Hematopoietic multipotent progenitor cell treated with erythropoietin and hydrocortisone succinate and interleukin-3 and kit ligand, for 17 days (in vitro differentiated cells): ENCODE measurements at regions not wholly inside any gene's neighbourhood (a gene's known extent, or its start where the extent isn't known, plus 50 kb on each side); places are given as distances from the start of the nearest gene placed in this dataset.
A peak's percentile ranks its signal among the peaks of the same experiment; 100 is the strongest.

Experiments used
- DNase-seq: peaks from one replicate; pipeline ENCODE4 v3.0.0-alpha.2; 2015; ENCODE audit warnings: low spot score

DNA sequence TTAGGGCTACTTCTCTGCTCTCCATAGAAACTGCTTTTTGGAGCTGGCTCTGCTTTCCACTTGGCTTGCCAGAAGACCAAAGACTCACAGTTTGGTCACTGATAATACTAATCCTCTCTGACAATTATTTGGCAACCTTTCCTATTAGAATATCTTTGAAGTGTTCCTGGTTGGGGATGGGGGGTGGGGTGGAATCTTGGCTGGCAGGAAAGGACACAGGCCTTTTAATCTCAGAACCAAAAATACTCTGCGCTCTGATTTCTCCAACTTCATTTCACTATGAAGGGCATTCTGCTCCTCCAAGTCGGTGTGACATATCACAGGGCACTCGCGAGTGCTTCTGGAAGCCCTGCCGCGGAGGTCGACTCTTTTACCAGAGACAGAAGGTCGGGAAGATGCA is 1329.0 kb upstream of the WWC1 start:
- DNase-seq = no peak

DNA sequence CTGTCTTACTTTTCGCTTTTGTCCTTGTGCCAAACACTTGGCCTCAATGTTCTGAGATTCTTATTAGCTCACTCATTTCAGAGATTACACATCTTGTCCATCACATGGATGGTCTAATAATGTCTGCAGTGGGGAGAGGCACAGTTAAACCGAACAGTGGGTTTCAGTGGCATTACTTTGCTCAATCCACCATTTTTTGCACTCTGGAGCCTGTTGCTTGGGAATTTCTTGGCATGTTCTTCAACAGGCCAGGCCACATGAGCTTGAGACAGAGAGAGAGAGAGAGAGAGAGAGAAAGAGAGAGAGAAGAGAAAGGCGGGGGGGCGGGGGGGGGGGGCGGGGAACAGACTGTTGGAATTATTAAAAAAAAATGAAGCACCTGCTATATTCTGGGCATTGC is 1327.8 kb upstream of the WWC1 start:
- no peak for DNase-seq

DNA sequence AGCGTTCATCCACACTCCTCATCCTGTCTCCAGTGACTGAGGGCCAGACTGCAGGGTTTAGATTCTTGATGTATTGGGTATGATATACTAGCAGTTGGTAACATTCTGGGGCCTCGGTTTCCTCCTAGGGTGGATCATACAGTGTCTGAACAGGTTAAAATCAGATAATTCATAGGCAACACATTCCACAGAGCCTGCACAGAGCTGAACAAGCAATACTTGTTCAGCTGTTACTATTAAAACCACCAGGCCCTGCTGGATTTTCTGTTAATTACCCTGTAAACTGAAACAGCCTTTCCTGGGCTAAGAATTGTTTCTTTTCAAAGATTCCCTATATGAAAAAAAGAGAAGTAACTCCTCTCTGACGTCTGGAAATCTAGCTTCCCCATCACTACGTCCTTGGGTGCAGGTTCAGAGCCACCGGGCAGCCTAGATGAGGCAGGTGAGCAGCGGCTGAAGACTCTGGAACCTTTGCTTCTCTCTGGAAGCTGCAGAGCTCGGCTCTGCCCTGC is 1313.5 kb upstream of the WWC1 start:
- no peak for DNase-seq

DNA sequence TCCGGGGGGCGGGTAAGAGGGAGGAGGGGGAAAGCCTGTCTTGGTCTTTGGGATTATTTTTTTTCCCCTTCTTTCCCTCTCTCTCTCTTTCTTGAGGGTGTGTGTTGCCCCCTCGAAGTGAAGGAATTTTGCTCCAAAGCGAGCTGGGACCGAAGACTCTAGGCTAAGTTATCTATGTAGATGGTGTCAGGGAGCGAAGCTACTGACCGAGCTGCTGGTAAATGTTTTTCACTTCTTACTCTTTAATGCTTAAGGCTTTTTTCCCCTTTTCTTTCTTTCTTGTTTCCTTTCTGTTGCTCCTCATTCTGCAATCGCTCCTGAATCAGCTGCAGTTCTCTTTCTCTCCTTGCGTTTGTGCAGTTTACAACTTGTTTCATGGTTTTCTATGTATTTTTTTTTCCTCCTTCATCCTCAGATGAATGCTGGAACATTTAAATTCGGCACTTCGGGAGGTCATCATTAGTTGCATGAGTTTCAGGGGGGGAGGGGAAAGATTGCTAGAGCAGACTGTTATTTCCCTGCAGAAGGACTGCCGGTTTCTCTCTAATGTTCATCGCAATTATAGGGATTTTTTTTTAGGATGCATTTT is 1312.0 kb upstream of the WWC1 start:
- no peak for DNase-seq

DNA sequence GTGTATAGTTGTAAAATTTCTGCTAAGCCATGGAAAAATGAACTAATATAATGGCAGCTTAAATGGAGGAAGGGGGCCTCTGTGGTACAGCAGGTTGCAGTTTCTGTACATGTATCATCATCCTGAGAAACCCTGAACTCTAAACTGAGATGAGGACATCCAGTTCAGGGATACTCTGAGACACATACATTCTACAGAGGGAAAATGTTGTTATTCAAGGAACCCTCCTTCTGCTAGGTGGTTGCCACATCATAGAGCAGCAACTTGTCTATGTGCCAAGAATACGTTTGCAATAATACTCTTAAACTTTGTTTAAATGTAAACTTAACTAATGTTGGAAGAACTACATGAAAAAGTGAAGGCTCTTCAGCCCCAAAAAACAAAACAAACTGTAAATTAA is 1310.8 kb upstream of the WWC1 start:
- no peak for DNase-seq

DNA sequence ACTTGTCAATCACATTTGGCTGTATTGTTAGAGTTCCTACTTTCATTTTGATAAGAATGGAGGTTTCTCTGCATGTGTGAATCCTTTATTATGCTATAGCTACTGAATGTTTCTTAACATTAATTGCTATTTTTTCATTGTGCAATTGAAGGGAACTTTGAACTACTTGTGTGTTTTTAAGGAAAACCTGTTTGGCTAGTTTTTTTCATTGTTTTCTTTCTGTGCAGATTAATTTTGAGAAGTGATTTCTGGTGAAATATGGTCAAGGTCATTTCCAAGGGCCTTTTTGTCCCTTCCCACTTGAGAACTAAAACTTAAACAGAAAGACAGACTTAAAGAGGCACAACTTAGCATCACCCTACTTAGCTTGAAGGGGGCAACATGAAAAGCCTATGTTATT is 1309.2 kb upstream of the WWC1 start:
- DNase-seq = no peak

DNA sequence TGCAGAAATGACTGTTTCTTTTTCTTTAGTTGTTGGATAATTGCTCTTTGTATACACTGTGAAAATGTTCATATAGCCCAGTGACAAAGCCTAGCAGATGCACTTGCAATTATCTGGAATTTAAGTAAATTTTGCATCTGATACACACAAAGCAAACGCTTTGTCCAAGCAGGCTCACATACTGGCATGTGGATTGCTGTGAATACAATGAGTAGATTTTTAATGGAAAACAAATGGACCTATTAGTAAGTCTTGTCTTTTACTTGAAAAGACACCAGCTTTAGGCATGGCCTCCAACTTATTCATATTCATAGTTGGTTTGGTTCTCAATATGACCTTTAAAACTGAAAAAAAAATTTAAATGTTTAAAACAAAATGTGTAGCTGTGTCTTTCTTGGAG is 1299.8 kb upstream of the WWC1 start:
- no peak for DNase-seq

DNA sequence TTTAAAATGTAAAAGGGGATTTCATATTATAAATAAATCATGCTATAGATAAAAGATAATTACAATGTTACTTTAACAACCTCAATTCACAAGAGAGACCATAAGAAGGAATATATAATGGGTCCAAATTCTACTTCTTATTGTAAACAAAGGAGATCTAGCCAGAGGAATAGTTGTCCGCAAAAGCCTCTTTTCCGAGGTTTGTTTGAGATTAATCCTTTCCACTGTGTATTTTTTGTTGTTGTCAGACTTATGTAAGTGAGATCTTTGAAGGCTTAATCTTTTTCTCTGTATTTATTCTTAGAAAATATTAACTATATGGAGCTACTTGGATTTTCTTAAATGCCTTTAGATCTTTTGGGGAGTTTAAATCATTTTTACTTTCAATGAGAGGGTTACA is 1299.3 kb upstream of the WWC1 start:
- DNase-seq = no peak

DNA sequence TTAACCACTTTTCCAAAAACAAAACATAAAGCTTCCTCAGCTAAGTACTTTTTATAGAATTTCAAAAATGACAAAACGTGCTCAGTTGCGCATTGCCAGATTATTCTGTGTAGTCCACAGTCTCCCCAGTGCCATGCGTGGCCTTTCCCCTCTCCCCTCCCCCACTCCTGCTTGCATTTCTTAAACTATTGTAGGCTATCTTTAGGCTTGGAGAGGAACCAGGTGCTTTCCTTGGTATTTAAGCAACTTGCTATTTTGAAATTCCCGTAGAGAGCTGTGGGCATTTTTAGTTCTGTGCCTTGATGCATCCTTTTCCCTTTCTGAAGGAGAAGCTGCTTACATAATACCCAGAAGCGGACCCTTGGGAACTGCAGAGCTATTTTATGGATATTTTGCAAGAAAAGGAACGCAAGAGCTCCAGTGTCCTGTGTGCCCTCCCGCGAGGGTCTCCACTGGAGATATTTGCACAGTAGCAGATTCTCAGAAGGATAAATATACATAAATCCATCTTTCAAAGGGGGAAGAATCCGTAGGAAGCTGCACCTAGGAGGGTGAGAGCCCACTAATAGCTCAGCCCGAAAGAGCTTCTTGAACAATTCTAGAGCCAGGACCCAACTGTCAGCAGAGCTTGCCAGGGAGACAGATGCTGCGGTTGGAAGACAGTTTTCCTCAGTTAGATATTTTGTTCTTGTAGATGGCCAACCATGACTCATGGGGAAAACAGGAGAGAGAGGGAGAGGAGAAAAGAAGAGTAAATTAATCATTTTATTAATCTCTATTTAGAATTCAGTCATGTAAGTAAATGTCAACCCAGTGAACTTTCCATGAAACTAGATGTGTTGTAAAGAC is 1298.3 kb upstream of the WWC1 start:
- DNase-seq = no peak

DNA sequence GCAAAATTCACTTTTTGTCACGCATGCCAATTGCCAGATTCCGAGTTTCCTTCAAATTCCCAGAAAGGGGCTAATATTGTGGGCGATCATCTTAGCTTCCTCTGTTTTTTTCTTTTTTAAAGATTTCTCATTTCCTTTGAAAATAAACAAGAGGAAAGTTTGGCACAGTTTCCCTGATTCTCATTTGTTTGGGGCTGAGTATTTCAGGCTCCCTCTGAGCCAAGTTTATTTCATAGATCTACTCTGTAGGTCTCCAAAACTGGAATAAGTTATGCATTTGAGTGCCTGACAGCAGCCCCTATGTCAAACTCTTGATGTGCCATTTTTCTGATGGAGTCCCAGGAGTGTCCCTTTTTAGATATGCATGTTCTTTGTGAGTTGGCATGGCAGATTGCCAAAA is 1297.2 kb upstream of the WWC1 start:
- no peak for DNase-seq

DNA sequence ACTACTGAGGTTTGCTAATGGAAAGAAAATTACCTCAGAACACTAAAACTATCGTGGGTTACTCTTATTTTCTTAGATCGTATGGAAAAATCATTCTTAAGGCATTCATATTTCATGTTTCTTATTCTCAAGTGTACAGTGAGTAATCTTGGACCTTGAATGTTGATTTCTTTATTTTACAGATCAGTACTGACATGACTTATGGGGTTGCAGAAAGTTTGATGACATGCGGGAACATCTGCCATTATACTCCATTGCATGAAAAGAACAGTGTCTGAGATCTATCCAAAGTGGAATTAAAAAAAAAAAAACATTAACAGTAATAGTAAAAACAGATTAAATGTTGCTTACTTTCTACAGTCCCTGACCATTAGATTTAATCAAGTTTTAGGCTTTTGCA is 1290.2 kb upstream of the WWC1 start:
- no peak for DNase-seq

DNA sequence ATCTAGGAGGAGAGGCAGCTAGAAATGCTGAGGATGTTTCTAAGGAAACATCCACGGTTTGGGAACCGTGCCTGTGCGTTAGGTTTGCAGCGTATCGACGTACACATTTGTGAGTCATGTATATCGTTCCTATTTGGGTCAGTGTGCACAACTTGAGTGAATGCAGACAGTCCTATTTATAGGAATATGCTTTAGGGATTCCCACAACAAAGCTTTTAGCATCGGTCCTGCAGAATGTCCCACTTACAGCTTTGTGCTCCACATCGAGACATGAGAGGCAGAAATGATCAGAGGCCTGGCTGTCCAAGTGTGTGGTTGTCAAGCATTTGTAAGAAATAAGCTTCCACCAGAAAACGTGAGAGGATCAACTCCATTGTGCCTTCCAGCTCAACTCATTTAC is 1282.7 kb upstream of the WWC1 start:
- DNase-seq = no peak

DNA sequence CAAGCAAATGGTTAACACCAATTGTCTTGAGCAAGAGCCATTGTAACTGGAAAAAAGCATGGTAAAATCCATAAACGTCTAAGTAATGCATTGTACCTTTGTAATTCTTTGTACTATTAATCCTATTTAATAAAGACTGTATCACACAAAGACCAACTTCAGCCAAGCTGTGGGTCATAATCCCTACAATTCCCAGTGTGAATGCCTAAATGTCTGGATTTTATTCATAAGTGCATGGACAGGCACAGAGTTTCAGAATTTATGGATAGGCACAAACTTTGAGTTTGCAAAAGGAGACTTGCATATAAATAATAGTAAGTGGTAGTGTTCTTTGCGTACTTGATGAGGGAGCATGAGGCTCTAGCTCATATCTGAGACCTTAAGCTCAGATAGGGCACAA is 1280.2 kb upstream of the WWC1 start:
- DNase-seq = no peak

DNA sequence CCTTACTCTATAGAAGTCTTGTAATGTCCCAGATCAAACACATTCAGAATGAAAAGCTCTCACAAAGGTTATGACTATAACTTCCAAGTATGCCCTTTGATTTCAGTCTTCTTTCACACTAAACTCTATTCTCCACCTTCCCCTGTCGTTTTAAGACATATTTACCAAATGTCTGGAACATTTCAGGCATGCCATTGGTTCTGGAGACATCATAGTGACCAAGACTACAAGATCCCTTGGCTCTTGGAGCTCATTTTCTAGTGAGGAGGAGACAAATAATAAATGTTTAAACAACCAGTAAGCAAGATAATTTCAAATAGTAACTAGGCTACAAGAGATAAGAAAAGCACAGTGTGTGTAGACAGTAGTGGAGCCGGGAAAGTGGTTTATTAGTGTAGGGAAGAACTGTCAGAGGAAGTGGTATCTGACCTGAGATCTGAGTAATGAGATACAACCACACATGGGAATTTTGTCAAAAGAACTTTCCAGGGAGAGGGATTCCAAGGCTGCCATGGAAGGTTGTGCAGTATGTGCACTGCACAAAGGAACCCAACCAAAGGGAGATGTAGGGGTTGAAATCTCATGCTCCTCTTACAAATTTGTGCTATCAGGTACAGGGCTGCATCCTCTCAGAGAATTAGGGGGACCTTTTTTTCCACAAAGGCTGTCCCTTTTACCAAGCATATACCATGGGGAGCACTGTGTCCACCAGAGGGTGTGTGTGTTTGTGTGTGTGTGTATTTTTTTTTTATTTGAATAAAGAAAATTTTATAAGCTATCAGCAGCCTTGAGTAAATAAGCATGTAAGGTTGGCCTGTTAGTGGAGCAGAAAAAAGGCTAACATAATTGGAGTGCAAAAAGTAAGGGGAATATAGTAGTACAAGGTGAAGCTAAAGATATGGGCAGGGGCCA is 1279.1 kb upstream of the WWC1 start:
- DNase-seq = no peak

DNA sequence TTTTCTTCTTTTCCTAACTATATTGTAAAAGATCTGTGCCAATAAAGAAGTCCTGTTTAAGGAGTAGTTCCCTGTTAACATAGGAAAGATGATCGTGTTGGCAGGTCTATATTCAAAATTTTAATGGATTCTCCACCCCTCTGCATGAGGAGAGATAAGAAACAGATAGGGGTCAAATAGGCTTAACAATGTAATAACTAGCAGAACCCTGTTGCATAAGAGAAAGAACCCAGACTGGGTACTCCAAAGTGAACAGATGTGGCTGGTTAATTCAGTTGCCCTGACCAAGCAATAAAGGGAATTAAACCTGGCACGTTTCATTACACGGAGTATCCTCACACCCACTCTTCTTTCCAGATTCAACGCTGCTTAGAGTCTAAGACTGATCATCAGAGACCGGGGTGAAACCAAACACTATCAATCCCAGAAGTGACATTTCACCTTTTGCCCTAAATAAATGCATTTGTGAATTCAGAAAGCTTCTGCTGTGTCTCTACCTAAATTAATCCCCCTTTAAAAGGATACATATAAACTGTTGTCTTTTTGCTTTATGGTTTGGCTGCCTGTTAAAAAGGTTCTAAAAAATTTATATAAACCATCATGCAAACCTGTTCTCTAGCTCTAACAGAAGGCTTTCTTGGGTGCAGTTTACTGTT is 1276.9 kb upstream of the WWC1 start:
- DNase-seq = no peak

DNA sequence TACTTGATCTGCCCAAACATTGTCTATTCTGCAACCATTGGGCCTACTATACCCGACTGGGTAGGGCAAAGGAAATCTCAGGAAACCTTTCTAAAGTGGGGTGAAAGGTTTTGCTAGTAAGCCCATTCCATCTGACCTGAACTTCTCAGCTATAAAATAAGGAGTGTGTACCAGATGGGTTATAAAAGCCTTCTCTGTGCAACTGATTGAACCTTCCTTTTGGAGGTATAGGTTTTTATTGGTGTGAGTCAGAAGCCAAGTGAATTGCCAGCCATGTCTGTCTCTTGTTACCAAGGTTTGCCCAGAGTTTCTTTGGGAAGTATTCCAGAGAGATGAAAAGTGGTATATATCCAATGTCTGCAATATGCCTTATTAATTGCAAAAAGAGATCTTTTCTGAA is 1271.0 kb upstream of the WWC1 start:
- no peak for DNase-seq

DNA sequence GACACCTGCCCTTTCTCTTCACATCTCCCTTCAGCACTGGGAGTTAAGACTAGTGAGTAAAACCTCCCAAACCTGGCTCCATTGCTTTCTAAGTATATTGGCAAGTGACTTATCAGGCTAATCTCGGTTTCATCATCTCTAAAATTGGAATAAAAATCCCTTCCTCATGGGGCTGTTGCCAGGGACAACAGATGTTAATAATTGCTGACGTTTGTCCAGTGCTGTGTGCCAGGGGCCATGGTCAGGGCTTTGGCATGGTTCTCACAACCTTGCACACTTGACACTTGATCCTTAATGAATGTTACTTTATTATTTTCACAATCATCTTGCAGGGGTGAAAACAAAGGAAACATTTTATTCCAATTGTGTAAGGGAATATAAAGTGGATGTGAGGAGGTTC is 1262.0 kb upstream of the WWC1 start:
- DNase-seq = no peak

DNA sequence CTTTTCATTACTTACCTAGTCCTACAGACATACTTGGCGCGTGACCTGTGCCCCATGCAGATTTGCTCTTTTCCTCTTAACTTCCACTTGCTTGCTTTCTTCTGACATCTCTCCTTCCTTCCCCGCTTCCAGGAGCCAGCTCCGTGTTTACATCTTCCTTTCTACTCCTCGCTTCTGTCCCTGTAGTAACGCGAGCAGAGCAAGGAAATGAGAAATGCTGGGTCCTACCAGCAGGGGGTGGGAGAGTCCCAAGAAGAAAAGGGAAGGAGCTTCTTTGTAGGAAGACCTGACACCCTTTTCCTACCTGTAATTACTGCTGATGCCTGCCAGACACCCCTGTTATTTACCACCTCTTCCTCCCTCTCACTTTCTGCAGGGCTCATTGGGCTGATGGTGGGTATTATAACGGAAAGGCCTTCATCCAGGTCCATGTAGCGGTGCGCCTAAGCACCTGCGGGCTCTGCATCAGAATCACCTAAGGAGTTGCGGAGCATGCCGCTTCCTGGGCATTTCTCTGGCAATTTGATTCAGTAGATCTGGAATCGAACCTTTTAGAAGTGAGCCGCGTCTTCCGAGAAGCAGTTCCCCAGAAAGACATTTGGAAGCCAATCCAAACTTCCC is 1260.8 kb upstream of the WWC1 start:
- no peak for DNase-seq

DNA sequence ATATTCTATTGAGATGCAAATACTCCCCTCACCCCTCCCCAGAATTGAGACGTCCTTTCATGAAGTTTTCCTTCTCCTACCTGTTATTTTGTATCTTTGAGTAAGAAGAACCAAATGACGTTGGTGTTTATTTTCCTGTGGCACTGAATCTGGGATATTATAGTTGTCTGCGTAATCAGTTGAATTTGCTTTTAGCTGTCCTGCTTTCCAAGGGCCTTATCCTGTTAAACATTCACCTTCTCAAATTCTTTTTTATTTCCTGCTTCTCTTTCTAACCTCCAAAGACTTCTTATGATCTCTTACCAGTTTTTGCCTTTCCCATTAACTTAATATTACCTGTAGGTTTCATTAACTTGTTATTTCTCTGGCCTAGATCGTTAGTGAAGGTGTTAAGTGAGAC is 1254.9 kb upstream of the WWC1 start:
- DNase-seq = no peak

DNA sequence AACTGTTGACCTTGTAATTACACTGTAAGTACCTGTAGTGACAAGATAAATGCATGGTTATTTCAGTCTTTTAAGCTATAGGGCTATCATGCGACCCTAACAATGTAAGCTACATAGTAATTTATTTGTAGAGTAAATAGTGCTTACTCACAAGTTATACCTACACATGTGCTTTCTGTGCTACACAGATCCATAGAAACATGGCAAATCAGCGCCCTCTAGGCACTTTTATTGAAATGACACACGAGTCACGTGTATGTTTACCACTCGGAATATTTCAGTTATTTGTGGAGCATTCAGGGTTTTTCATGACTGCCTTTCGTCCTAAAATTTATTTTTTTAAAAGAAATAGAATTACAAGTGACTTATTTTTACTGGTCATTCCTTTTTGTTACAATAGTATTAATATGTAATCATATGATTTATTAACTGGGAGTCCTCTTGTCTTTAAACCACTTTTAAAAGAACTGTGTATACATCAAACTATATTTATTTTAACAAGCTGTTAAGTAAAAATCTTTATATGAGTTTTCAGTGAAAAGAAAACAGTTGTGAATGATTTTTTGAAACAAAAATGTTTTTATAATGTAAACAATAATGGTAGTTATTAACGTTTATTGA is 1242.3 kb upstream of the WWC1 start:
- DNase-seq = peak; percentile 21
